Panc1 (cell line): ENCODE measurements at regions not wholly inside any gene's neighbourhood (a gene's known extent, or its start where the extent isn't known, plus 50 kb on each side); places are given as distances from the start of the nearest gene placed in this dataset.

Experiments
- CTCF ChIP-seq: fragments of 450-650 bp; IDR thresholded peaks from 2 replicates; pipeline ENCODE4 v1.5.1; 2017; ENCODE audit warnings: mild to moderate bottlenecking
- POLR2AphosphoS5 ChIP-seq: IDR thresholded peaks from 2 replicates; pipeline ENCODE4 v1.6.1; 2012; ENCODE audit warnings: mild to moderate bottlenecking, low read depth, low read length, moderate library complexity
- REST ChIP-seq, 2 experiments: IDR thresholded peaks; 2 replicates each; pipeline ENCODE4 v1.6.1; 2011 to 2012; ENCODE audit warnings: low read depth in 2 of 2, control low read depth in 1 of 2, low read length in 1 of 2, mild to moderate bottlenecking in 1 of 2, moderate library complexity in 1 of 2; ENCODE audit not compliant: insufficient read depth in 1 of 2
- TCF7L2 ChIP-seq: IDR thresholded peaks from 2 replicates; pipeline ENCODE4 v1.6.1; 2011; ENCODE audit warnings: mild to moderate bottlenecking, low read depth, low read length, inconsistent platforms

GRCh38 chrX:44784241-44784640, 59.6 kb upstream of the DUSP21 start:
- TF ChIP-seq REST (IDR thresholded peaks at IDR 0.05; ENCODE audit: insufficient read depth in 1 of 2, low read depth in 2 of 2, low read length in 1 of 2) = no peak
- TF ChIP-seq CTCF = no peak
- TF ChIP-seq POLR2AphosphoS5 = no peak
- TF ChIP-seq TCF7L2 = no peak
